GM23338 (cell line): ENCODE measurements at regions not wholly inside any gene's neighbourhood (a gene's known extent, or its start where the extent isn't known, plus 50 kb on each side); places are given as distances from the start of the nearest gene placed in this dataset.

Experiments used
- ATAC-seq: fragments of 200-7000 bp; cut with Tn5 transposase; 3 replicates; pipeline ENCODE4 v1.9.1; 2020
- DNase-seq: peaks from one replicate; pipeline ENCODE4 v3.0.0-alpha.2; 2015; ENCODE audit warnings: low spot score
- H2AFZ ChIP-seq: fragments of 200-600 bp; sonication (generic); 2 replicates; pipeline ENCODE4 v1.8.0; 2016; ENCODE audit warnings: antibody characterized with exemption, mild to moderate bottlenecking, moderate library complexity
- H3F3A ChIP-seq: fragments of 200-600 bp; sonication (generic); replicated peaks from 2 replicates; pipeline ENCODE4 v1.8.0; 2017; ENCODE audit warnings: antibody characterized with exemption, mixed run types, low read depth
- H3K27ac ChIP-seq: fragments of 200-600 bp; sonication (generic); 2 replicates; pipeline ENCODE4 v1.6.1; 2016; ENCODE audit warnings: low read depth
- H3K27me3 ChIP-seq: fragments of 200-600 bp; sonication (generic); 2 replicates; pipeline ENCODE4 v1.8.0; 2016; ENCODE audit warnings: mild to moderate bottlenecking, mixed run types, moderate library complexity; ENCODE audit not compliant: insufficient read depth
- H3K36me3 ChIP-seq: fragments of 200-600 bp; sonication (generic); 2 replicates; pipeline ENCODE4 v1.8.0; 2016; ENCODE audit warnings: mild to moderate bottlenecking; ENCODE audit not compliant: insufficient read depth
- H3K4me1 ChIP-seq: fragments of 200-600 bp; sonication (generic); 2 replicates; pipeline ENCODE4 v1.8.0; 2016; ENCODE audit warnings: mild to moderate bottlenecking, moderate library complexity; ENCODE audit not compliant: insufficient read depth
- H3K4me2 ChIP-seq: fragments of 200-600 bp; sonication (generic); 2 replicates; pipeline ENCODE4 v1.7.1; 2017; ENCODE audit warnings: mixed run types
- H3K4me3 ChIP-seq: fragments of 200-600 bp; sonication (generic); 2 replicates; pipeline ENCODE4 v1.6.1; 2016; ENCODE audit warnings: mixed run types
- H3K79me2 ChIP-seq: fragments of 200-600 bp; sonication (generic); replicated peaks from 2 replicates; pipeline ENCODE4 v1.8.0; 2017; ENCODE audit warnings: mild to moderate bottlenecking; ENCODE audit not compliant: insufficient read depth
- H3K9me2 ChIP-seq: fragments of 200-600 bp; sonication (generic); 2 replicates; pipeline ENCODE4 v1.8.0; 2017; ENCODE audit not compliant: insufficient read depth
- H4K20me1 ChIP-seq: fragments of 200-600 bp; sonication (generic); replicated peaks from 2 replicates; pipeline ENCODE4 v1.8.0; 2017; ENCODE audit warnings: mild to moderate bottlenecking; ENCODE audit not compliant: insufficient read depth
- H3K27ac Mint-ChIP-seq: 2 replicates; pipeline ENCODE4 v1.8.0; 2020; ENCODE audit warnings: inconsistent platforms, mild to moderate bottlenecking, moderate library complexity, mixed read lengths
- H3K27me3 Mint-ChIP-seq: 3 replicates; pipeline ENCODE4 v1.8.0; 2022; ENCODE audit warnings: low read depth, mild to moderate bottlenecking, moderate library complexity, mixed read lengths, inconsistent platforms; ENCODE audit not compliant: insufficient read depth, poor library complexity
- H3K36me3 Mint-ChIP-seq: 3 replicates; pipeline ENCODE4 v1.8.0; 2021; ENCODE audit warnings: low read depth, mild to moderate bottlenecking, inconsistent platforms, moderate library complexity, mixed read lengths
- H3K4me1 Mint-ChIP-seq: 3 replicates; pipeline ENCODE4 v1.8.0; 2020; ENCODE audit warnings: mild to moderate bottlenecking, inconsistent platforms, mixed read lengths
- H3K4me3 Mint-ChIP-seq: 3 replicates; pipeline ENCODE4 v1.8.0; 2021; ENCODE audit warnings: moderate library complexity, mild to moderate bottlenecking, inconsistent platforms, mixed read lengths
- H3K9me3 Mint-ChIP-seq: 3 replicates; pipeline ENCODE4 v1.8.0; 2020; ENCODE audit warnings: moderate library complexity, mild to moderate bottlenecking, inconsistent platforms, mixed read lengths
- CREB1 ChIP-seq: fragments of 250-450 bp; sonication (Bioruptor Pico); IDR thresholded peaks from 2 replicates; pipeline ENCODE4 v1.5.0; 2020; ENCODE audit warnings: low read depth, mild to moderate bottlenecking, moderate library complexity
- ETS1 ChIP-seq: IDR thresholded peaks from 2 replicates; pipeline ENCODE4 v1.6.1; 2016; ENCODE audit warnings: antibody characterized with exemption
- EZH2 ChIP-seq: fragments of 200-600 bp; sonication (generic); IDR thresholded peaks from one replicate; pipeline ENCODE4 v1.8.0; 2017; ENCODE audit warnings: antibody characterized with exemption, mild to moderate bottlenecking, low read depth; ENCODE audit not compliant: unreplicated experiment
- JUNB ChIP-seq: IDR thresholded peaks from one replicate; pipeline ENCODE4 v1.6.1; 2016; ENCODE audit warnings: antibody characterized with exemption; ENCODE audit not compliant: unreplicated experiment
- NANOG ChIP-seq: IDR thresholded peaks from 2 replicates; pipeline ENCODE4 v1.6.1; 2016; ENCODE audit warnings: antibody characterized with exemption, borderline replicate concordance
- POLR2AphosphoS5 ChIP-seq: IDR thresholded peaks from 2 replicates; pipeline ENCODE4 v1.6.1; 2016; ENCODE audit warnings: antibody characterized with exemption, low read depth
- STAT1 ChIP-seq: IDR thresholded peaks from one replicate; pipeline ENCODE4 v1.6.1; 2016; ENCODE audit warnings: antibody characterized with exemption; ENCODE audit not compliant: unreplicated experiment
- ZNF331 ChIP-seq: fragments of 250-450 bp; sonication (Bioruptor Pico); IDR thresholded peaks from 2 replicates; pipeline ENCODE4 v1.5.0; 2020; ENCODE audit warnings: low read depth, mild to moderate bottlenecking, moderate library complexity
- TF ChIP-seq, protein P1 (sequence below): IDR thresholded peaks from one replicate; pipeline ENCODE4 v1.6.1; 2018; ENCODE audit warnings: antibody characterized with exemption; ENCODE audit not compliant: unreplicated experiment
- TF ChIP-seq, protein P2 (sequence below): fragments of 250-450 bp; sonication (Bioruptor Pico); IDR thresholded peaks from 2 replicates; pipeline ENCODE4 v1.5.0; 2020; ENCODE audit warnings: mild to moderate bottlenecking, moderate library complexity

GRCh38 chr7:106444068-106444655 is 159.4 kb upstream of the NAMPT start:
- Histone ChIP-seq H4K20me1 (no peaks in the 10 kb centered on the region), H2AFZ (no peak overlapping the region), H3K4me1 (no peaks in the 10 kb centered on the region), H3K36me3 (no peaks in the 10 kb centered on the region), H3K27me3 (no peaks in the 10 kb centered on the region), H3K4me2 (no peak overlapping the region), H3F3A (no peaks in the 10 kb centered on the region), H3K4me3 (no peak overlapping the region), H3K9me2 (peaks cover 19% of the 10 kb centered on the region; the same call in 1 of the 2 replicates), H3K79me2 (no peaks in the 10 kb centered on the region), H3K27ac (no peak overlapping the region)
- peaks cover 3% of the 10 kb centered on the region for H3K27me3 Mint-ChIP-seq
- ATAC-seq (no peak), DNase-seq (no peak)
- H3K4me1 Mint-ChIP-seq: no peaks in the 10 kb centered on the region
- peaks cover 16% of the 10 kb centered on the region for H3K9me3 Mint-ChIP-seq
- H3K36me3 Mint-ChIP-seq: peaks cover 13% of the 10 kb centered on the region
- H3K27ac Mint-ChIP-seq: no peak overlapping the region
- TF ChIP-seq ETS1 (no peak), JUNB (no peak), CREB1 (CRISPR knock-in tag) (no peak), EZH2 (no peak), NANOG (no peak), POLR2AphosphoS5 (no peak), STAT1 (no peak), ZNF331 (no peak)
- TF ChIP-seq, protein P1, sequence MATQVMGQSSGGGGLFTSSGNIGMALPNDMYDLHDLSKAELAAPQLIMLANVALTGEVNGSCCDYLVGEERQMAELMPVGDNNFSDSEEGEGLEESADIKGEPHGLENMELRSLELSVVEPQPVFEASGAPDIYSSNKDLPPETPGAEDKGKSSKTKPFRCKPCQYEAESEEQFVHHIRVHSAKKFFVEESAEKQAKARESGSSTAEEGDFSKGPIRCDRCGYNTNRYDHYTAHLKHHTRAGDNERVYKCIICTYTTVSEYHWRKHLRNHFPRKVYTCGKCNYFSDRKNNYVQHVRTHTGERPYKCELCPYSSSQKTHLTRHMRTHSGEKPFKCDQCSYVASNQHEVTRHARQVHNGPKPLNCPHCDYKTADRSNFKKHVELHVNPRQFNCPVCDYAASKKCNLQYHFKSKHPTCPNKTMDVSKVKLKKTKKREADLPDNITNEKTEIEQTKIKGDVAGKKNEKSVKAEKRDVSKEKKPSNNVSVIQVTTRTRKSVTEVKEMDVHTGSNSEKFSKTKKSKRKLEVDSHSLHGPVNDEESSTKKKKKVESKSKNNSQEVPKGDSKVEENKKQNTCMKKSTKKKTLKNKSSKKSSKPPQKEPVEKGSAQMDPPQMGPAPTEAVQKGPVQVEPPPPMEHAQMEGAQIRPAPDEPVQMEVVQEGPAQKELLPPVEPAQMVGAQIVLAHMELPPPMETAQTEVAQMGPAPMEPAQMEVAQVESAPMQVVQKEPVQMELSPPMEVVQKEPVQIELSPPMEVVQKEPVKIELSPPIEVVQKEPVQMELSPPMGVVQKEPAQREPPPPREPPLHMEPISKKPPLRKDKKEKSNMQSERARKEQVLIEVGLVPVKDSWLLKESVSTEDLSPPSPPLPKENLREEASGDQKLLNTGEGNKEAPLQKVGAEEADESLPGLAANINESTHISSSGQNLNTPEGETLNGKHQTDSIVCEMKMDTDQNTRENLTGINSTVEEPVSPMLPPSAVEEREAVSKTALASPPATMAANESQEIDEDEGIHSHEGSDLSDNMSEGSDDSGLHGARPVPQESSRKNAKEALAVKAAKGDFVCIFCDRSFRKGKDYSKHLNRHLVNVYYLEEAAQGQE: no peak
- TF ChIP-seq, protein P2, sequence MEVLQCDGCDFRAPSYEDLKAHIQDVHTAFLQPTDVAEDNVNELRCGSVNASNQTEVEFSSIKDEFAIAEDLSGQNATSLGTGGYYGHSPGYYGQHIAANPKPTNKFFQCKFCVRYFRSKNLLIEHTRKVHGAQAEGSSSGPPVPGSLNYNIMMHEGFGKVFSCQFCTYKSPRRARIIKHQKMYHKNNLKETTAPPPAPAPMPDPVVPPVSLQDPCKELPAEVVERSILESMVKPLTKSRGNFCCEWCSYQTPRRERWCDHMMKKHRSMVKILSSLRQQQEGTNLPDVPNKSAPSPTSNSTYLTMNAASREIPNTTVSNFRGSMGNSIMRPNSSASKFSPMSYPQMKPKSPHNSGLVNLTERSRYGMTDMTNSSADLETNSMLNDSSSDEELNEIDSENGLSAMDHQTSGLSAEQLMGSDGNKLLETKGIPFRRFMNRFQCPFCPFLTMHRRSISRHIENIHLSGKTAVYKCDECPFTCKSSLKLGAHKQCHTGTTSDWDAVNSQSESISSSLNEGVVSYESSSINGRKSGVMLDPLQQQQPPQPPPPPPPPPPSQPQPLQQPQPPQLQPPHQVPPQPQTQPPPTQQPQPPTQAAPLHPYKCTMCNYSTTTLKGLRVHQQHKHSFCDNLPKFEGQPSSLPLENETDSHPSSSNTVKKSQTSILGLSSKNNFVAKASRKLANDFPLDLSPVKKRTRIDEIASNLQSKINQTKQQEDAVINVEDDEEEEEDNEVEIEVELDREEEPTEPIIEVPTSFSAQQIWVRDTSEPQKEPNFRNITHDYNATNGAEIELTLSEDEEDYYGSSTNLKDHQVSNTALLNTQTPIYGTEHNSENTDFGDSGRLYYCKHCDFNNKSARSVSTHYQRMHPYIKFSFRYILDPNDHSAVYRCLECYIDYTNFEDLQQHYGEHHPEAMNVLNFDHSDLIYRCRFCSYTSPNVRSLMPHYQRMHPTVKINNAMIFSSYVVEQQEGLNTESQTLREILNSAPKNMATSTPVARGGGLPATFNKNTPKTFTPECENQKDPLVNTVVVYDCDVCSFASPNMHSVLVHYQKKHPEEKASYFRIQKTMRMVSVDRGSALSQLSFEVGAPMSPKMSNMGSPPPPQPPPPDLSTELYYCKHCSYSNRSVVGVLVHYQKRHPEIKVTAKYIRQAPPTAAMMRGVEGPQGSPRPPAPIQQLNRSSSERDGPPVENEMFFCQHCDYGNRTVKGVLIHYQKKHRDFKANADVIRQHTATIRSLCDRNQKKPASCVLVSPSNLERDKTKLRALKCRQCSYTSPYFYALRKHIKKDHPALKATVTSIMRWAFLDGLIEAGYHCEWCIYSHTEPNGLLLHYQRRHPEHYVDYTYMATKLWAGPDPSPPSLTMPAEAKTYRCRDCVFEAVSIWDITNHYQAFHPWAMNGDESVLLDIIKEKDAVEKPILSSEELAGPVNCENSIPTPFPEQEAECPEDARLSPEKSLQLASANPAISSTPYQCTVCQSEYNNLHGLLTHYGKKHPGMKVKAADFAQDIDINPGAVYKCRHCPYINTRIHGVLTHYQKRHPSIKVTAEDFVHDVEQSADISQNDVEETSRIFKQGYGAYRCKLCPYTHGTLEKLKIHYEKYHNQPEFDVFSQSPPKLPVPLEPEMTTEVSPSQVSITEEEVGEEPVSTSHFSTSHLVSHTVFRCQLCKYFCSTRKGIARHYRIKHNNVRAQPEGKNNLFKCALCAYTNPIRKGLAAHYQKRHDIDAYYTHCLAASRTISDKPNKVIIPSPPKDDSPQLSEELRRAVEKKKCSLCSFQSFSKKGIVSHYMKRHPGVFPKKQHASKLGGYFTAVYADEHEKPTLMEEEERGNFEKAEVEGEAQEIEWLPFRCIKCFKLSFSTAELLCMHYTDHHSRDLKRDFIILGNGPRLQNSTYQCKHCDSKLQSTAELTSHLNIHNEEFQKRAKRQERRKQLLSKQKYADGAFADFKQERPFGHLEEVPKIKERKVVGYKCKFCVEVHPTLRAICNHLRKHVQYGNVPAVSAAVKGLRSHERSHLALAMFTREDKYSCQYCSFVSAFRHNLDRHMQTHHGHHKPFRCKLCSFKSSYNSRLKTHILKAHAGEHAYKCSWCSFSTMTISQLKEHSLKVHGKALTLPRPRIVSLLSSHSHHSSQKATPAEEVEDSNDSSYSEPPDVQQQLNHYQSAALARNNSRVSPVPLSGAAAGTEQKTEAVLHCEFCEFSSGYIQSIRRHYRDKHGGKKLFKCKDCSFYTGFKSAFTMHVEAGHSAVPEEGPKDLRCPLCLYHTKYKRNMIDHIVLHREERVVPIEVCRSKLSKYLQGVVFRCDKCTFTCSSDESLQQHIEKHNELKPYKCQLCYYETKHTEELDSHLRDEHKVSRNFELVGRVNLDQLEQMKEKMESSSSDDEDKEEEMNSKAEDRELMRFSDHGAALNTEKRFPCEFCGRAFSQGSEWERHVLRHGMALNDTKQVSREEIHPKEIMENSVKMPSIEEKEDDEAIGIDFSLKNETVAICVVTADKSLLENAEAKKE (CRISPR knock-in tag): no peak
- H3K4me3 Mint-ChIP-seq: no peak overlapping the region
